WTC11 (cell line): ENCODE measurements at regions not wholly inside any gene's neighbourhood (a gene's known extent, or its start where the extent isn't known, plus 50 kb on each side); places are given as distances from the start of the nearest gene placed in this dataset.

Experiments
- ATAC-seq: fragments of 200-7000 bp; cut with Tn5 transposase; 2 replicates; pipeline ENCODE4 v1.10.0; 2021; ENCODE audit warnings: mild to moderate bottlenecking, moderate library complexity
- CTCF ChIA-PET: fragments of 300-600 bp; sonication (Branson Sonifier 250); formaldehyde crosslinking; loops from one replicate; lab custom pipeline; 2021; ENCODE audit warnings: antibody characterized with exemption; lab: Charles Lee
- POLR2A ChIA-PET: fragments of 350-600 bp; sonication (Branson Sonifier 250); formaldehyde crosslinking; loops from one replicate; lab custom pipeline; 2021; ENCODE audit warnings: antibody characterized with exemption; lab: Charles Lee
- DNase-seq: peaks from one replicate; pipeline ENCODE4 v3.0.0; 2021; ENCODE audit warnings: low spot score
- H3K27ac Mint-ChIP-seq: 2 replicates; pipeline ENCODE4 v1.8.0; 2021; ENCODE audit warnings: mixed read lengths
- H3K27me3 Mint-ChIP-seq: 2 replicates; pipeline ENCODE4 v1.8.0; 2021; ENCODE audit warnings: low read depth, mild to moderate bottlenecking, moderate library complexity, mixed read lengths
- H3K36me3 Mint-ChIP-seq: 2 replicates; pipeline ENCODE4 v1.8.0; 2021; ENCODE audit warnings: mixed read lengths
- H3K4me1 Mint-ChIP-seq: 2 replicates; pipeline ENCODE4 v1.8.0; 2022; ENCODE audit warnings: mixed read lengths
- H3K4me3 Mint-ChIP-seq: 2 replicates; pipeline ENCODE4 v1.8.0; 2021; ENCODE audit warnings: mild to moderate bottlenecking, moderate library complexity, mixed read lengths
- H3K9me3 Mint-ChIP-seq: 2 replicates; pipeline ENCODE4 v1.8.0; 2021; ENCODE audit warnings: mixed read lengths
- CREB1 ChIP-seq: sonication (generic); formaldehyde crosslinking; IDR thresholded peaks from 2 replicates; pipeline ENCODE4 v1.8.0; 2023; ENCODE audit warnings: mild to moderate bottlenecking, missing genetic modification reagents
- CREM ChIP-seq: sonication (generic); formaldehyde crosslinking; IDR thresholded peaks from 2 replicates; pipeline ENCODE4 v1.8.1; 2022; ENCODE audit warnings: mild to moderate bottlenecking, missing genetic modification reagents, moderate library complexity
- ELF4 ChIP-seq: sonication (generic); formaldehyde crosslinking; IDR thresholded peaks from 2 replicates; pipeline ENCODE4 v1.8.1; 2022; ENCODE audit warnings: low read depth, mild to moderate bottlenecking, moderate library complexity, missing genetic modification reagents
- ETV6 ChIP-seq: sonication (generic); formaldehyde crosslinking; IDR thresholded peaks from 2 replicates; pipeline ENCODE4 v1.8.1; 2022; ENCODE audit warnings: mild to moderate bottlenecking, missing genetic modification reagents
- FOXJ3 ChIP-seq: sonication (generic); formaldehyde crosslinking; IDR thresholded peaks from 2 replicates; pipeline ENCODE4 v1.9.0; 2021; ENCODE audit warnings: missing genetic modification reagents, mild to moderate bottlenecking, borderline replicate concordance
- GABPB1 ChIP-seq: sonication (generic); formaldehyde crosslinking; IDR thresholded peaks from 2 replicates; pipeline ENCODE4 v1.8.1; 2023; ENCODE audit warnings: mild to moderate bottlenecking, missing genetic modification reagents
- GTF2I ChIP-seq: fragments of 250-450 bp; sonication (Bioruptor Pico); conservative IDR thresholded peaks from 2 replicates; pipeline ENCODE4 v1.4.0; 2021; ENCODE audit warnings: mild to moderate bottlenecking
- IRF2 ChIP-seq: sonication (generic); formaldehyde crosslinking; IDR thresholded peaks from 2 replicates; pipeline ENCODE4 v1.8.0; 2022; ENCODE audit warnings: low read depth, missing genetic modification reagents, borderline replicate concordance
- JUN ChIP-seq: sonication (generic); formaldehyde crosslinking; IDR thresholded peaks from 2 replicates; pipeline ENCODE4 v1.8.0; 2023; ENCODE audit warnings: mild to moderate bottlenecking, missing genetic modification reagents
- KAT7 ChIP-seq: sonication (generic); formaldehyde crosslinking; IDR thresholded peaks from 2 replicates; pipeline ENCODE4 v1.8.1; 2023; ENCODE audit warnings: missing genetic modification reagents, mild to moderate bottlenecking, borderline replicate concordance
- MXD4 ChIP-seq: fragments of 250-450 bp; sonication (Bioruptor Pico); IDR thresholded peaks from 2 replicates; pipeline ENCODE4 v1.8.0; 2021; ENCODE audit warnings: mild to moderate bottlenecking, moderate library complexity, borderline replicate concordance
- MYBL2 ChIP-seq: sonication (generic); formaldehyde crosslinking; IDR thresholded peaks from 2 replicates; pipeline ENCODE4 v1.8.1; 2023; ENCODE audit warnings: mild to moderate bottlenecking, moderate library complexity, missing genetic modification reagents
- NFATC4 ChIP-seq: fragments of 250-450 bp; sonication (Bioruptor Pico); IDR thresholded peaks from 2 replicates; pipeline ENCODE4 v1.9.0; 2021; ENCODE audit warnings: mild to moderate bottlenecking
- NFYB ChIP-seq: sonication (generic); formaldehyde crosslinking; conservative IDR thresholded peaks from 2 replicates; pipeline ENCODE4 v1.8.0; 2022; ENCODE audit warnings: low read depth, missing genetic modification reagents
- NR1H2 ChIP-seq: sonication (generic); formaldehyde crosslinking; IDR thresholded peaks from 2 replicates; pipeline ENCODE4 v1.9.0; 2021; ENCODE audit warnings: mild to moderate bottlenecking, moderate library complexity, missing genetic modification reagents
- NR2C2 ChIP-seq: sonication (generic); formaldehyde crosslinking; IDR thresholded peaks from 2 replicates; pipeline ENCODE4 v1.8.0; 2022; ENCODE audit warnings: mild to moderate bottlenecking, missing genetic modification reagents
- NR3C1 ChIP-seq: sonication (generic); formaldehyde crosslinking; conservative IDR thresholded peaks from 2 replicates; pipeline ENCODE4 v1.8.1; 2023; ENCODE audit warnings: low read depth, mild to moderate bottlenecking, missing genetic modification reagents
- OVOL2 ChIP-seq: fragments of 250-450 bp; sonication (Bioruptor Pico); IDR thresholded peaks from 2 replicates; pipeline ENCODE4 v1.9.0; 2021; ENCODE audit warnings: mild to moderate bottlenecking, borderline replicate concordance
- SMAD3 ChIP-seq: sonication (generic); formaldehyde crosslinking; IDR thresholded peaks from 2 replicates; pipeline ENCODE4 v1.8.0; 2022; ENCODE audit warnings: missing genetic modification reagents, mild to moderate bottlenecking, borderline replicate concordance
- SOX15 ChIP-seq: fragments of 250-450 bp; sonication (Bioruptor Pico); IDR thresholded peaks from 2 replicates; pipeline ENCODE4 v1.9.0; 2021; ENCODE audit warnings: mild to moderate bottlenecking
- TEAD1 ChIP-seq: sonication (generic); formaldehyde crosslinking; IDR thresholded peaks from 2 replicates; pipeline ENCODE4 v1.8.0; 2022; ENCODE audit warnings: mild to moderate bottlenecking, missing genetic modification reagents
- TP53 ChIP-seq: sonication (generic); formaldehyde crosslinking; IDR thresholded peaks from 2 replicates; pipeline ENCODE4 v1.8.1; 2023; ENCODE audit warnings: mild to moderate bottlenecking, missing genetic modification reagents
- ZBTB21 ChIP-seq: sonication (generic); formaldehyde crosslinking; IDR thresholded peaks from 2 replicates; pipeline ENCODE4 v1.8.1; 2023; ENCODE audit warnings: mild to moderate bottlenecking, missing genetic modification reagents, borderline replicate concordance
- ZNF138 ChIP-seq: sonication (generic); formaldehyde crosslinking; conservative IDR thresholded peaks from 2 replicates; pipeline ENCODE4 v1.8.1; 2022; ENCODE audit warnings: mild to moderate bottlenecking, moderate library complexity, missing genetic modification reagents
- ZNF263 ChIP-seq: sonication (generic); formaldehyde crosslinking; IDR thresholded peaks from 2 replicates; pipeline ENCODE4 v1.8.1; 2022; ENCODE audit warnings: low read depth, mild to moderate bottlenecking, moderate library complexity, missing genetic modification reagents
- TF ChIP-seq, protein P1 (sequence below): sonication (generic); formaldehyde crosslinking; conservative IDR thresholded peaks from 2 replicates; pipeline ENCODE4 v1.8.1; 2022; ENCODE audit warnings: mild to moderate bottlenecking, missing genetic modification reagents
- TF ChIP-seq, protein P2 (sequence below): sonication (generic); formaldehyde crosslinking; IDR thresholded peaks from 2 replicates; pipeline ENCODE4 v1.8.1; 2023; ENCODE audit warnings: mild to moderate bottlenecking, missing genetic modification reagents, moderate library complexity
- TF ChIP-seq, protein P3 (sequence below): sonication (generic); formaldehyde crosslinking; IDR thresholded peaks from 2 replicates; pipeline ENCODE4 v1.8.0; 2022; ENCODE audit warnings: mild to moderate bottlenecking, missing genetic modification reagents
- TF ChIP-seq, protein P4 (sequence below): sonication (generic); formaldehyde crosslinking; IDR thresholded peaks from 2 replicates; pipeline ENCODE4 v1.8.1; 2022; ENCODE audit warnings: mild to moderate bottlenecking, moderate library complexity, missing genetic modification reagents
- TF ChIP-seq, protein P5 (sequence below): fragments of 250-450 bp; sonication (Bioruptor Pico); conservative IDR thresholded peaks from 2 replicates; pipeline ENCODE4 v1.9.0; 2021; ENCODE audit warnings: mild to moderate bottlenecking

DNA sequence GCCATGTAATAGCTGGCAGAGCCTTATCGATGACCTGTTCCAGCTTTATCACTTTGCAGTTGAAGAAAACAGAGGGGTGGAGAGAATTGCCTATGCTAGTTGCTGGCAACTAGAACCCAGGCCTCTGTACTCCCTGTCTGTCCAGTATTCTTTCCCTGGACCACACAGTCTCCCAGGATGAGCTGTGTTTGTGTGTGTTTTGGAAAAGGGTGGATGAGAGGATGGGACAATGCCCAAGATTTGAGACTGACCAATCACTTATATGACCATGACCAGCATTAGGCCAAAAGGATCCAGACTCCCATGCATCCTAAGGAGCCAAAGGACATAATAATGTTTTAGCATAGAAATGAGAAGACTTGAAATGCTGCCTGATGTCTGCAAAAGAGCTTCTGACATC, 102.6 kb downstream of the CD200R1L start:
- ChIA-PET CTCF (interaction anchor here (3.0 kb wide), 1 partner anchor 9 kb away, joined by 18 read pairs; no protein-coding TSS in a partner anchor), POLR2A (no interaction called here)

DNA sequence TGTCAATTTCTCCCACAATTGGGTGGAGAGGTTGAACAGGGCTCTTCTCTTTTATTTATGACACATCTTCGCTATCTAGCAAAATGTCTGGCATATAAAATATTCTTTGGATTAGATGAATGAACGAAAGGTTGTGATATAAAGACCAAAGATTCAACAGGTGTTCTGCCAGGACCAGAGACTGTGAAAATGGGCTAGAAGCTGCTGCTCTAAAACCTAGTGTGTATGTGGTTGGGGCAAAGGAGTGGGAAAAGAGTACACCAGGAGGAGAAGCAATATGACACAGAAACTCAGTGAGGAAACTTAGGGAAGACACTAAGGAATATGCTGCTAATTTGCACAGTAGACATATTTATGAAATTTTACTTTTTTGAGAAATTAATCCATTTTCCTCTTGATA, 102.0 kb upstream of the CCDC80 start:
- TF ChIP-seq TEAD1 = no peak
- TF ChIP-seq KAT7 (CRISPR knock-in tag) = no peak
- TF ChIP-seq, protein P1, sequence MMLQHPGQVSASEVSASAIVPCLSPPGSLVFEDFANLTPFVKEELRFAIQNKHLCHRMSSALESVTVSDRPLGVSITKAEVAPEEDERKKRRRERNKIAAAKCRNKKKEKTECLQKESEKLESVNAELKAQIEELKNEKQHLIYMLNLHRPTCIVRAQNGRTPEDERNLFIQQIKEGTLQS (CRISPR knock-in tag) = no peak
- TF ChIP-seq NR1H2 = no peak
- no peak for TF ChIP-seq ETV6 (CRISPR knock-in tag)
- no peak for TF ChIP-seq MXD4 (CRISPR knock-in tag)
- TF ChIP-seq, all 79 proteins: peak for 0
- Mint-ChIP-seq H3K4me1 (peaks cover 20% of the 10 kb centered on the region), H3K27ac (0 out of 2 replicates have a peak overlapping the region, but pooled peaks have one; percentile 68), H3K36me3 (no peaks in the 10 kb centered on the region), H3K4me3 (no peak overlapping the region), H3K27me3 (no peaks in the 10 kb centered on the region), H3K9me3 (no peaks in the 10 kb centered on the region)
- CTCF ChIA-PET = interaction anchor here (3.0 kb wide), 1 partner anchor 8 kb away, joined by 18 read pairs; no protein-coding TSS in a partner anchor
- no peak for ATAC-seq
- POLR2A ChIA-PET = no interaction called here
- no peak for DNase-seq

More for the DNA sequence above, 102.6 kb downstream of the CD200R1L start:
- Mint-ChIP-seq H3K27me3 (no peaks in the 10 kb centered on the region), H3K9me3 (no peaks in the 10 kb centered on the region), H3K4me3 (no peak overlapping the region), H3K27ac (no peak overlapping the region), H3K4me1 (peaks cover 20% of the 10 kb centered on the region), H3K36me3 (no peaks in the 10 kb centered on the region)
- DNase-seq (no peak), ATAC-seq (no peak)
- TF ChIP-seq TP53 (CRISPR knock-in tag) = no peak
- TF ChIP-seq, protein P2, sequence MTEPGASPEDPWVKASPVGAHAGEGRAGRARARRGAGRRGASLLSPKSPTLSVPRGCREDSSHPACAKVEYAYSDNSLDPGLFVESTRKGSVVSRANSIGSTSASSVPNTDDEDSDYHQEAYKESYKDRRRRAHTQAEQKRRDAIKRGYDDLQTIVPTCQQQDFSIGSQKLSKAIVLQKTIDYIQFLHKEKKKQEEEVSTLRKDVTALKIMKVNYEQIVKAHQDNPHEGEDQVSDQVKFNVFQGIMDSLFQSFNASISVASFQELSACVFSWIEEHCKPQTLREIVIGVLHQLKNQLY (CRISPR knock-in tag) = no peak
- TF ChIP-seq NR3C1 (CRISPR knock-in tag) = no peak
- TF ChIP-seq NFYB (CRISPR knock-in tag) = no peak
- TF ChIP-seq ZNF263 (CRISPR knock-in tag) = no peak
- no peak for TF ChIP-seq SOX15 (CRISPR knock-in tag)
- TF ChIP-seq CREM (CRISPR knock-in tag) = no peak
- TF ChIP-seq NR1H2 = no peak
- no peak for TF ChIP-seq ELF4 (CRISPR knock-in tag)
- no peak for TF ChIP-seq FOXJ3 (CRISPR knock-in tag)
- TF ChIP-seq, protein P3, sequence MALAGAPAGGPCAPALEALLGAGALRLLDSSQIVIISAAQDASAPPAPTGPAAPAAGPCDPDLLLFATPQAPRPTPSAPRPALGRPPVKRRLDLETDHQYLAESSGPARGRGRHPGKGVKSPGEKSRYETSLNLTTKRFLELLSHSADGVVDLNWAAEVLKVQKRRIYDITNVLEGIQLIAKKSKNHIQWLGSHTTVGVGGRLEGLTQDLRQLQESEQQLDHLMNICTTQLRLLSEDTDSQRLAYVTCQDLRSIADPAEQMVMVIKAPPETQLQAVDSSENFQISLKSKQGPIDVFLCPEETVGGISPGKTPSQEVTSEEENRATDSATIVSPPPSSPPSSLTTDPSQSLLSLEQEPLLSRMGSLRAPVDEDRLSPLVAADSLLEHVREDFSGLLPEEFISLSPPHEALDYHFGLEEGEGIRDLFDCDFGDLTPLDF = no peak
- no peak for TF ChIP-seq ZNF138 (CRISPR knock-in tag)
- TF ChIP-seq GTF2I (CRISPR knock-in tag) = no peak
- no peak for TF ChIP-seq OVOL2 (CRISPR knock-in tag)
- no peak for TF ChIP-seq NR2C2 (CRISPR knock-in tag)
- TF ChIP-seq, protein P1 (CRISPR knock-in tag) = no peak

DNA sequence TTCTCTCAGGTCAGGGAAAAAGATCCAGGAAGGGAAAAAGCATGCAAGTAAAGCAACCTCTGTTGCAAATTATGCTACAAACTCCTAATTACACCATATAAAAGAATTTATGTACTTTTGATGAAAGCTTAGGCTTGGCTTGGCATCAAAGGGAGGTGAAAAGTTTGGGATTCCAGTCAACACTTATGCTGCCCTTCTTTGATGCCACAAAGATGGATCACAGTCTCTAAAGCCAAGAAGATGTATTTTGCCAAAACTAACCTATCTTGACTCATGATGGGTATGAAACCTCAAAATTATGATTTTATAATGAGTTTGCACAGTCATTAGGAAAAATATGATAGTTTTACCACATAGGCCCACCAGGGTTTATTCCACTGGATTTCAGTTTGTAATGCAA, 101.0 kb upstream of the CCDC80 start:
- CTCF ChIA-PET = no interaction called here
- no peak overlapping the region for H3K4me3 Mint-ChIP-seq
- TF ChIP-seq JUN (CRISPR knock-in tag) = no peak
- TF ChIP-seq, protein P4, sequence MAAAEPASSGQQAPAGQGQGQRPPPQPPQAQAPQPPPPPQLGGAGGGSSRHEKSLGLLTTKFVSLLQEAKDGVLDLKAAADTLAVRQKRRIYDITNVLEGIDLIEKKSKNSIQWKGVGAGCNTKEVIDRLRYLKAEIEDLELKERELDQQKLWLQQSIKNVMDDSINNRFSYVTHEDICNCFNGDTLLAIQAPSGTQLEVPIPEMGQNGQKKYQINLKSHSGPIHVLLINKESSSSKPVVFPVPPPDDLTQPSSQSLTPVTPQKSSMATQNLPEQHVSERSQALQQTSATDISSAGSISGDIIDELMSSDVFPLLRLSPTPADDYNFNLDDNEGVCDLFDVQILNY (CRISPR knock-in tag) = no peak
- TF ChIP-seq ZBTB21 (CRISPR knock-in tag) = no peak
- no peak for TF ChIP-seq CREB1 (CRISPR knock-in tag)
- no peak for TF ChIP-seq NR3C1 (CRISPR knock-in tag)
- no peak for TF ChIP-seq NR2C2 (CRISPR knock-in tag)
- TF ChIP-seq, protein P5, sequence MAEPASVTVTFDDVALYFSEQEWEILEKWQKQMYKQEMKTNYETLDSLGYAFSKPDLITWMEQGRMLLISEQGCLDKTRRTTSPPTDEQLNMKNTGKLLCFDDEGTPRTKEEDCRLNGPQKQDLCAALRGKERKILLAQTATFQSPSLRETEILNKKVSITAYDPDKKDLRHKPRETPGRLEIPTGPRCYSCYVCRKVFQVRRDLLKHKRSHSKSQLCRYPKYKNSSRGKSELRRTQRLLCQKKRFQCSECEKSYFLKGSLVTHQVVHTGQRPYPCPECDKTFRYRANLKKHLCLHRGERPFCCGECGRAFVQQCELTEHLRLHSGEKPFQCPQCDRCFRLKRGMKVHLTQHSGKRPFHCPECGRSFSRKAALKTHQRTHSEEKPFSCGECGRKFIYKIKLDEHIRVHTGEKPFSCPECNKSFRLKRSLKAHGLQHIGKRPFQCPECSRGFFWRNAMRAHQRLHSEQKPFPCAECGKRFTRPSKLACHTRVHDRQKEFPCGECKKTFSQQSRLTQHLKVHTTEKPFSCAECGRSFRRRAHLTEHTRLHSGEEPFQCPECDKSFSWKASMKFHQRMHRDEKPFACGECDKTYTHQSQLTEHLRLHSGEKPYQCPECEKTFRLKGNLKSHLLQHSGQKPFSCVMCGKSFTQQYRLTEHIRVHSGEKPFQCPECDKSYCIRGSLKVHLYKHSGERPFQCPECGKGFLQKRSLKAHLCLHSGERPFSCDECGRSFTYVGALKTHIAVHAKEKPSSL (CRISPR knock-in tag) = no peak
- TF ChIP-seq MYBL2 (CRISPR knock-in tag) = no peak
- TF ChIP-seq NFATC4 (CRISPR knock-in tag) = no peak
- no peak for TF ChIP-seq IRF2 (CRISPR knock-in tag)
- TF ChIP-seq ZNF263 (CRISPR knock-in tag) = no peak
- no peak for TF ChIP-seq GABPB1
- no peak for TF ChIP-seq SMAD3 (CRISPR knock-in tag)

More for the DNA sequence above, 101.0 kb upstream of the CCDC80 start:
- Mint-ChIP-seq H3K36me3 (no peaks in the 10 kb centered on the region), H3K9me3 (no peaks in the 10 kb centered on the region), H3K27ac (no peak overlapping the region), H3K27me3 (no peaks in the 10 kb centered on the region), H3K4me1 (peaks cover 20% of the 10 kb centered on the region)
- DNase-seq = no peak
- ATAC-seq = no peak
- POLR2A ChIA-PET = no interaction called here
